Transverse colon (tissue), 4 donors: ENCODE measurements at regions not wholly inside any gene's neighbourhood (a gene's known extent, or its start where the extent isn't known, plus 50 kb on each side); places are given as distances from the start of the nearest gene placed in this dataset.

Source experiments
- DNase-seq: peaks from one replicate; pipeline ENCODE4 v3.0.0-alpha.2; 2019
- H3K27ac ChIP-seq, 4 donors: fragments of 200-600 bp; sonication (generic); 2 replicates each; pipeline ENCODE4 v1.5.1; 2016 to 2018; ENCODE audit warnings: inconsistent platforms in 4 of 4
- H3K27me3 ChIP-seq: fragments of 200-600 bp; sonication (generic); 2 replicates; pipeline ENCODE4 v1.5.1; 2017; ENCODE audit warnings: inconsistent platforms
- H3K36me3 ChIP-seq, 4 donors: fragments of 200-600 bp; sonication (generic); 2 replicates each; pipeline ENCODE4 v1.5.1; 2017 to 2019; ENCODE audit warnings: inconsistent platforms in 4 of 4
- H3K4me1 ChIP-seq, 4 donors: fragments of 200-600 bp; sonication (generic); 2 replicates each; pipeline ENCODE4 v1.5.1; 2017 to 2020; ENCODE audit warnings: inconsistent platforms in 4 of 4
- H3K4me3 ChIP-seq, 4 donors: fragments of 200-600 bp; sonication (generic); 1 replicate in 1 of 4; 2 replicates in 3 of 4; pipeline versions ENCODE4 v1.5.1 to v1.6.1; 2017 to 2019; ENCODE audit warnings: inconsistent platforms in 4 of 4
- H3K9me3 ChIP-seq, 2 donors: fragments of 200-600 bp; sonication (generic); 2 replicates each; pipeline ENCODE4 v1.5.1; 2017 to 2019; ENCODE audit warnings: inconsistent platforms in 2 of 2
- CTCF ChIP-seq, 5 experiments: fragments of 200-600 bp in 3 of 5; fragments of 450-650 bp in 2 of 5; sonication (generic) in 3 of 5; IDR thresholded peaks; 1 replicate in 2 of 5; 2 replicates in 3 of 5; pipeline ENCODE4 v1.5.1; 2016 to 2017; ENCODE audit warnings: antibody characterized with exemption in 5 of 5, inconsistent platforms in 3 of 5, mild to moderate bottlenecking in 2 of 5, moderate library complexity in 1 of 5
- EP300 ChIP-seq: sonication (generic); formaldehyde crosslinking; IDR thresholded peaks from one replicate; pipeline ENCODE4 v1.6.1; 2017; ENCODE audit warnings: antibody characterized with exemption, low read depth
- POLR2A ChIP-seq: fragments of 450-650 bp; IDR thresholded peaks from one replicate; pipeline ENCODE4 v1.6.1; 2016; ENCODE audit warnings: antibody characterized with exemption, mild to moderate bottlenecking, moderate library complexity
- POLR2AphosphoS5 ChIP-seq, 3 donors: sonication (generic); formaldehyde crosslinking; IDR thresholded peaks; one replicate each; pipeline ENCODE4 v1.6.1; 2016; ENCODE audit warnings: antibody characterized with exemption in 3 of 3
- WGBS, 2 donors: methylation state at CpG; one replicate each; pipeline ENCODE4 v1.1.5; 2018; ENCODE audit warnings: low coverage in 1 of 2; 5-methylcytosine and 5-hydroxymethylcytosine counted together
- in situ Hi-C, 4 donors: fragments of 200-750 bp; cut with MboI; loops; one replicate each; pipeline versions ENCODE4 v1.15.0 to v1.15.1; 2017; ENCODE audit warnings: low sequenced_read_pairs in 3 of 4, low pct_ligation_motif_present in 1 of 4, low pct_unique_long_range_greater_than_20kb in 1 of 4
- intact Hi-C: fragments of 100-400 bp; cut with DNase I; formaldehyde crosslinking; loops from one replicate; pipeline ENCODE4 v1.15.1; 2023; ENCODE audit warnings: low total_unique reads

GRCh38 chr22:27327981-27328721 is 473.4 kb downstream of the MN1 start:
- H3K9me3 ChIP-seq, result no peaks in the 10 kb centered on the region
- no peaks in the 10 kb centered on the region for H3K36me3 ChIP-seq
- TF ChIP-seq EP300 (no peak), POLR2A (no peak), POLR2AphosphoS5 (IDR thresholded peaks at IDR 0.05) (no peak), CTCF (IDR thresholded peaks at IDR 0.05) (no peak)
- 81 to 92% methylated on average over 2 to 5 of the region's 5 CpGs for WGBS, 2 donors
- H3K4me1 ChIP-seq, result no peaks in the 10 kb centered on the region
- intact Hi-C loops, result no loop called here
- no peak overlapping the region for H3K4me3 ChIP-seq
- in situ Hi-C loops, result loop anchor here in 1 of 4 donors (10.0 kb wide), 1 partner anchor 63 kb away; no protein-coding TSS in a partner anchor
- no peak for DNase-seq
- no peak overlapping the region for H3K27ac ChIP-seq
- H3K27me3 ChIP-seq, result peaks cover 32% of the 10 kb centered on the region

GRCh38 chr22:27329131-27329850 is 472.3 kb downstream of the MN1 start:
- H3K4me3 ChIP-seq, result no peak overlapping the region
- H3K27me3 ChIP-seq, result peaks cover 22% of the 10 kb centered on the region
- H3K9me3 ChIP-seq, result no peaks in the 10 kb centered on the region
- H3K4me1 ChIP-seq, result no peaks in the 10 kb centered on the region
- DNase-seq, result no peak
- TF ChIP-seq POLR2AphosphoS5 (IDR thresholded peaks at IDR 0.05), result no peak
- no peak for TF ChIP-seq CTCF (IDR thresholded peaks at IDR 0.05)
- TF ChIP-seq EP300, result no peak
- TF ChIP-seq POLR2A, result no peak
- H3K27ac ChIP-seq, result no peak overlapping the region
- intact Hi-C loops, result no loop called here
- no peaks in the 10 kb centered on the region for H3K36me3 ChIP-seq
- WGBS, 2 donors, result 25 to 48% methylated on average over 7 to 13 of the region's 13 CpGs
- in situ Hi-C loops, result loop anchor here in 1 of 4 donors (10.0 kb wide), 1 partner anchor 64 kb away; no protein-coding TSS in a partner anchor

GRCh38 chr22:27329966-27330645 is 471.4 kb downstream of the MN1 start:
- TF ChIP-seq CTCF (IDR thresholded peaks at IDR 0.05) (no peak), EP300 (no peak), POLR2AphosphoS5 (IDR thresholded peaks at IDR 0.05) (no peak), POLR2A (no peak)
- no peak for DNase-seq
- Histone ChIP-seq H3K36me3 (no peaks in the 10 kb centered on the region), H3K27ac (no peak overlapping the region), H3K27me3 (peaks cover 22% of the 10 kb centered on the region), H3K4me3 (no peak overlapping the region), H3K4me1 (no peaks in the 10 kb centered on the region), H3K9me3 (no peaks in the 10 kb centered on the region)
- intact Hi-C loops (no loop called here), in situ Hi-C loops (loop anchor here in 1 of 4 donors (10.0 kb wide), 1 partner anchor 65 kb away; no protein-coding TSS in a partner anchor)
- 71 to 93% methylated on average over 3 of the region's 3 CpGs for WGBS, 2 donors

- in situ Hi-C loops, result no loop called here
- peak; percentile 38 for DNase-seq
These were observed 469.9 kb downstream of the MN1 start for GRCh38 chr22:27331526-27332281.

More at GRCh38 chr22:27331526-27332281, 469.9 kb downstream of the MN1 start:
- intact Hi-C loops, result no loop called here
- no peak overlapping the region for H3K27ac ChIP-seq
- TF ChIP-seq POLR2A (no peak), EP300 (no peak), CTCF (IDR thresholded peaks at IDR 0.05) (peak in 3 of 5 experiments; percentile 35 to 41 (median 37)), POLR2AphosphoS5 (IDR thresholded peaks at IDR 0.05) (peak in 1 of 3 donors; percentile 14)
- H3K9me3 ChIP-seq, result no peaks in the 10 kb centered on the region
- peaks cover 22% of the 10 kb centered on the region for H3K27me3 ChIP-seq
- no peaks in the 10 kb centered on the region for H3K36me3 ChIP-seq
- no peaks in the 10 kb centered on the region for H3K4me1 ChIP-seq
- 26 to 43% methylated on average over 3 to 16 of the region's 16 CpGs for WGBS, 2 donors
- H3K4me3 ChIP-seq, result no peak overlapping the region
